ENCODE measurements at regions not wholly inside any gene's neighbourhood (a gene's known extent, or its start where the extent isn't known, plus 50 kb on each side); places are given as distances from the start of the nearest gene placed in this dataset.

DNA sequence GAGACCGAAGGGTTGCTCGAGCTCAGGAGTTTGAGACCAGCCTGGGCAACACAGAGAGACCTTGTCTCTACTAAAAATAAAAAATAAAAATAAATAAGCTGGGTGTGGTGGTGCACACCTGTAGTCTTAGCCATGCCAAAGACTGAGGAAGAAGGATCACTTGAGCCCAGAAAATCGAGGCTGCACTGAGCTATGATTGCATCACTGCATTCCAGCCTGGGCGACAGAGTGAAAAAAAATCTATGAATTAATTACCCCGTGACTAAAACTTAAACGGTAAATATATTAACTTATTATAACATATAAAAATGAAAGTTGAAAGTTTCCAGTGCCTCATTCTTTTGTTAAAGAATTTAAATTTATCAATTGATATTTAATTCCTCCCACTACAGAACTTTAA is 273.7 kb downstream of the KLF12 start:
- TF ChIP-seq, protein P1, sequence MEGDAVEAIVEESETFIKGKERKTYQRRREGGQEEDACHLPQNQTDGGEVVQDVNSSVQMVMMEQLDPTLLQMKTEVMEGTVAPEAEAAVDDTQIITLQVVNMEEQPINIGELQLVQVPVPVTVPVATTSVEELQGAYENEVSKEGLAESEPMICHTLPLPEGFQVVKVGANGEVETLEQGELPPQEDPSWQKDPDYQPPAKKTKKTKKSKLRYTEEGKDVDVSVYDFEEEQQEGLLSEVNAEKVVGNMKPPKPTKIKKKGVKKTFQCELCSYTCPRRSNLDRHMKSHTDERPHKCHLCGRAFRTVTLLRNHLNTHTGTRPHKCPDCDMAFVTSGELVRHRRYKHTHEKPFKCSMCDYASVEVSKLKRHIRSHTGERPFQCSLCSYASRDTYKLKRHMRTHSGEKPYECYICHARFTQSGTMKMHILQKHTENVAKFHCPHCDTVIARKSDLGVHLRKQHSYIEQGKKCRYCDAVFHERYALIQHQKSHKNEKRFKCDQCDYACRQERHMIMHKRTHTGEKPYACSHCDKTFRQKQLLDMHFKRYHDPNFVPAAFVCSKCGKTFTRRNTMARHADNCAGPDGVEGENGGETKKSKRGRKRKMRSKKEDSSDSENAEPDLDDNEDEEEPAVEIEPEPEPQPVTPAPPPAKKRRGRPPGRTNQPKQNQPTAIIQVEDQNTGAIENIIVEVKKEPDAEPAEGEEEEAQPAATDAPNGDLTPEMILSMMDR (IDR thresholded peaks at IDR 0.05), result no peak
- TF ChIP-seq POLR2A (IDR thresholded peaks at IDR 0.05), result no peak

Measured in body of pancreas (tissue), 4 donors.